Stomach (tissue), 8 donors: ENCODE measurements at regions not wholly inside any gene's neighbourhood (a gene's known extent, or its start where the extent isn't known, plus 50 kb on each side); places are given as distances from the start of the nearest gene placed in this dataset.

ENCODE experiments used
- DNase-seq, 2 donors: peaks; one replicate each; pipeline versions ENCODE4 v3.0.0 to v3.0.0-alpha.2; 2013 to 2019
- H3K27ac ChIP-seq, 5 donors: fragments of 200-600 bp in 4 of 5; sonication (generic) in 4 of 5; one replicate each; pipeline ENCODE4 v1.5.1; 2013 to 2019; ENCODE audit warnings: mild to moderate bottlenecking in 1 of 5, moderate library complexity in 1 of 5
- H3K27me3 ChIP-seq, 3 donors: fragments of 200-600 bp; sonication (generic); one replicate each; pipeline ENCODE4 v1.5.1; 2017 to 2019; ENCODE audit warnings: mixed run types in 1 of 3
- H3K36me3 ChIP-seq, 4 donors: fragments of 200-600 bp; sonication (generic); 1 replicate in 3 of 4; 2 replicates in 1 of 4; pipeline ENCODE4 v1.5.1; 2016 to 2019
- H3K4me1 ChIP-seq, 4 donors: fragments of 200-600 bp; sonication (generic); one replicate each; pipeline ENCODE4 v1.5.1; 2016 to 2019
- H3K4me3 ChIP-seq, 4 donors: fragments of 200-600 bp; sonication (generic) in 3 of 4; one replicate each; pipeline ENCODE4 v1.5.1; 2016 to 2019; ENCODE audit warnings: mild to moderate bottlenecking in 1 of 4
- H3K9me3 ChIP-seq, 4 donors: fragments of 200-600 bp; sonication (generic); one replicate each; pipeline ENCODE4 v1.5.1; 2016 to 2019
- EP300 ChIP-seq: sonication (generic); formaldehyde crosslinking; IDR thresholded peaks from one replicate; pipeline ENCODE4 v1.6.1; 2017; ENCODE audit warnings: antibody characterized with exemption
- POLR2A ChIP-seq, 4 donors: fragments of 450-650 bp; IDR thresholded peaks; one replicate each; pipeline ENCODE4 v1.6.1; 2016; ENCODE audit warnings: antibody characterized with exemption in 4 of 4, control low read depth in 2 of 4, mild to moderate bottlenecking in 1 of 4, moderate library complexity in 1 of 4
- POLR2AphosphoS5 ChIP-seq, 3 donors: sonication (generic); formaldehyde crosslinking; IDR thresholded peaks; one replicate each; pipeline ENCODE4 v1.6.1; 2016; ENCODE audit warnings: antibody characterized with exemption in 3 of 3
- WGBS, 5 donors: extraction: QIAGEN DNeasy Blood & Tissue Kit in 3 of 5; methylation state at CpG; one replicate each; pipeline versions ENCODE4 v1.1.5 to v1.1.7; 2013 to 2018; 5-methylcytosine and 5-hydroxymethylcytosine counted together
- intact Hi-C: fragments of 100-400 bp; cut with DNase I; formaldehyde crosslinking; loops from one replicate; pipeline ENCODE4 v1.15.1; 2023; ENCODE audit warnings: low total_unique reads
- TF ChIP-seq, protein P1 (sequence below), 7 experiments: fragments of 450-650 bp in 4 of 7; fragments of 200-600 bp in 3 of 7; sonication (generic) in 3 of 7; IDR thresholded peaks; one replicate each; pipeline ENCODE4 v1.5.1; 2016 to 2019; ENCODE audit warnings: antibody characterized with exemption in 7 of 7, control low read depth in 2 of 7, mild to moderate bottlenecking in 1 of 7
- donor health status: healthy with polysubstance abuse.
- donor health status: Bipolar disorder and iron deficiency.
- donor health status: healthy.

DNA sequence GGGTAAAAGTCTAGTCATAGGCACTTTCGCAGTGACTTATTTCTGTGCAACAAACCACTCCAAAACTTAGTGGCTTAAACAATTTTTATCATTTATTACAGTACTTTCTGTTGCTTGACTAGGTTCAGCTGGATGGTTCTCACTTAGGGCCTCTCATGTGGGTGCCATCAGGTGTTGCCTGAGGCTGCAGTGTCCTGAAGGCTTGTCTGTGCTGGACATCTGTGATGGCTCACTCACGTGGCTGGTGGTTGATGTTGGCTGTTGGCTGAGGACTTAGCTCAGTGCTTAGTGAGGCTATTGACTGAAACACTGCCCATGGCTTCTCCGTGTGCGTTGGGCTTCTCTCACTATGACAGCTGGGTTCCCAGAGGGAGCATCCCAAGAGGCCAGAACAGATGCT is 81.4 kb upstream of the GCFC2 start:
- H3K27ac ChIP-seq = no peak overlapping the region
- H3K27me3 ChIP-seq = no peaks in the 10 kb centered on the region
- H3K4me3 ChIP-seq = no peak overlapping the region
- WGBS, 5 donors = 80 to 93% (median 85%) methylated on average over 3 to 4 of the region's 4 CpGs
- intact Hi-C loops = no loop called here
- H3K4me1 ChIP-seq = peaks cover 0 to 4% (median 0%) of the 10 kb centered on the region in 4 donors
- TF ChIP-seq POLR2AphosphoS5 (IDR thresholded peaks at IDR 0.05) = no peak
- TF ChIP-seq, protein P1, sequence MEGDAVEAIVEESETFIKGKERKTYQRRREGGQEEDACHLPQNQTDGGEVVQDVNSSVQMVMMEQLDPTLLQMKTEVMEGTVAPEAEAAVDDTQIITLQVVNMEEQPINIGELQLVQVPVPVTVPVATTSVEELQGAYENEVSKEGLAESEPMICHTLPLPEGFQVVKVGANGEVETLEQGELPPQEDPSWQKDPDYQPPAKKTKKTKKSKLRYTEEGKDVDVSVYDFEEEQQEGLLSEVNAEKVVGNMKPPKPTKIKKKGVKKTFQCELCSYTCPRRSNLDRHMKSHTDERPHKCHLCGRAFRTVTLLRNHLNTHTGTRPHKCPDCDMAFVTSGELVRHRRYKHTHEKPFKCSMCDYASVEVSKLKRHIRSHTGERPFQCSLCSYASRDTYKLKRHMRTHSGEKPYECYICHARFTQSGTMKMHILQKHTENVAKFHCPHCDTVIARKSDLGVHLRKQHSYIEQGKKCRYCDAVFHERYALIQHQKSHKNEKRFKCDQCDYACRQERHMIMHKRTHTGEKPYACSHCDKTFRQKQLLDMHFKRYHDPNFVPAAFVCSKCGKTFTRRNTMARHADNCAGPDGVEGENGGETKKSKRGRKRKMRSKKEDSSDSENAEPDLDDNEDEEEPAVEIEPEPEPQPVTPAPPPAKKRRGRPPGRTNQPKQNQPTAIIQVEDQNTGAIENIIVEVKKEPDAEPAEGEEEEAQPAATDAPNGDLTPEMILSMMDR (IDR thresholded peaks at IDR 0.05) = no peak
- TF ChIP-seq POLR2A (IDR thresholded peaks at IDR 0.05) = no peak
- no peak for TF ChIP-seq EP300
- no peak for DNase-seq
- H3K36me3 ChIP-seq = no peaks in the 10 kb centered on the region
- no peaks in the 10 kb centered on the region for H3K9me3 ChIP-seq

DNA sequence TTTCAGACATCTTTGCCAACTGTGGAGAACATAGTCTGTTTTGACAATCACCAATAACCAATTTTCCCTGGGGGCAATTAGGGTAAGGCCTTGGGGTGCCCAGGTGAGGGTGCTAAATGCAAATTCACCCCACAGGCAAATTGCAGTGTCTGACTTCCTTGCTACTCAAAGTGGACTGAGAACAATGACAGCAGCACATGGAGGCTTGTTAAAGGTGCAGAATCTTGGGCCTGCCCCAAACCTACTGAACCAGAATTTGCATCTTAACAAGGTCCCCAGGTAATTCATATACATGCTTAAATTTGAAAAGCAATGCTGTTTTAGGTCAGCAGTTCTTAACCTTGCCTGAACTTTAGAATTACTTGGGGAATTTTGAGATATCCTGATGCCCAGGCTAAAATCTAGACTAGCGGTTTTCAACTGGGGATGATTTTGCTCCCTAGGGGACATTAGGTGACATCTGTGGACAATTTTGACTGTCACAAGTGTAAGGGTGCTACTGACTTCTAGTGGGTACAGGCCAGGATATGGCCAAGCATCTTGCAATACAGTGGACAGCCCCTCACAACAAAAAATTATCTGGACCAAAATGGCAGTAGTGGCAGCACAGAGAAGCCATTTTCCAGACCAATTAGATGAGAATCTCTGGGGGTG is 80.2 kb upstream of the GCFC2 start:
- no peaks in the 10 kb centered on the region for H3K36me3 ChIP-seq
- 95 to 100% (median 98%) methylated on average over 1 of the region's 1 CpG for WGBS, 5 donors
- intact Hi-C loops = no loop called here
- no peak overlapping the region for H3K27ac ChIP-seq
- TF ChIP-seq POLR2A (IDR thresholded peaks at IDR 0.05) = no peak
- TF ChIP-seq, protein P1 (IDR thresholded peaks at IDR 0.05) = no peak
- TF ChIP-seq POLR2AphosphoS5 (IDR thresholded peaks at IDR 0.05) = no peak
- no peaks in the 10 kb centered on the region for H3K9me3 ChIP-seq
- no peak for DNase-seq
- H3K27me3 ChIP-seq = no peaks in the 10 kb centered on the region
- H3K4me1 ChIP-seq = peaks cover 0 to 4% (median 0%) of the 10 kb centered on the region in 4 donors
- H3K4me3 ChIP-seq = no peak overlapping the region

DNA sequence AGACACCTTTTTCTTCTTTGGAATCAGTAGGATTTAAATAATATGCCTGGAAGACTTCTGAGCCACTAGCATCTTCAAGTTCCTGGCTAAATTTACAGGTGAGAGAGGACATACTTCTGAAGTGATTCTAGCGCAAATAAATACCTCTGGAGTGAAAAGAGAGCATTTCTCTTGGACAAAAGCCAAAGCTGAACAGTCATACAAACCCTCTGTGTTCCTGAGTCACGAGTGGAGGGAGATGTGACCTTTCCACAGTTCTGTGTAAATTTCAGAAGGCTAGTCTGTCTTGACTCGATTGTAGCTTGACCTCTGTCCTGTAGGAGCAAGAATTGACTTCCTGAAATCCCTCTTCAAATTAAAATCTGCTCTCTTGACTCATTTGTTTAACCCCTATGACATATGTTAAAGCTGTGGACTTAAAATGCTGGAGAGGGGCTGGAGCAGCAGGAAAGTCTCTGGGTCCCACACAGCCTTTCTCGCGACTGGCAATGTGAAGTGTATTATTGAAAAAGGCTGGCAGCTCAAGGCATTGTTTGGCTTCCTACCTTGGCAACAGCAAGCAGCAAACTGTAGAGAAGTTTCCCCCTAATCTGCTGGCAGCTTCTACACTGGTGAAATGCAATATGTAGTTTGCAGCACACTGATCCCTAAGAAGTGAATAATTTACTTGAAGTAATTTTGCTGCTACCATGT is 79.6 kb upstream of the GCFC2 start:
- WGBS, 5 donors = 18 to 32% (median 25%) methylated on average over 5 of the region's 5 CpGs
- Histone ChIP-seq H3K4me1 (peaks cover 0 to 4% (median 0%) of the 10 kb centered on the region in 4 donors), H3K9me3 (no peaks in the 10 kb centered on the region), H3K36me3 (no peaks in the 10 kb centered on the region), H3K4me3 (no peak overlapping the region), H3K27me3 (no peaks in the 10 kb centered on the region), H3K27ac (no peak overlapping the region)
- TF ChIP-seq POLR2AphosphoS5 (IDR thresholded peaks at IDR 0.05) = no peak
- TF ChIP-seq, protein P1 (IDR thresholded peaks at IDR 0.05) = no peak
- no peak for TF ChIP-seq EP300
- no peak for TF ChIP-seq POLR2A (IDR thresholded peaks at IDR 0.05)
- peak in 1 of 2 donors; percentile 14 for DNase-seq
- intact Hi-C loops = no loop called here

DNA sequence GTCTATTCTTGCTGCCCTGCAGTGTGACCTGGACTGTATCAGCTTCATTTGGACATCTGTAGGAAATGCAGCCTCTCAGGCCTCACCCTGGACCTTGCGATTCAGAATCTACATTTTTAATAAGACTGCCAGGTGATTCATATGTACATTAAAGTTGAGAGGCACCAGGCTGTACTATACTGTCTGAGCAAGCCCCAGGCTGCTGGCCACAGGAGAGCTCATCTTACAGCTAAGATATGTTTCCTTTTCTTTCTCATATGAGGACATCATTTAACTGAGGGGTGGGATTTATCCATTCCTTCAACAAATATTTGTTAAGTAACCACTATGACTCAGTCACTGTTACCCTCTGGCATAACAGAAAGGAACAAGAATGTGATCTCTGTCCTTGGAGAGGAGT is 78.2 kb upstream of the GCFC2 start:
- Histone ChIP-seq H3K36me3 (no peaks in the 10 kb centered on the region), H3K9me3 (no peaks in the 10 kb centered on the region), H3K27ac (no peak overlapping the region), H3K27me3 (no peaks in the 10 kb centered on the region), H3K4me3 (no peak overlapping the region), H3K4me1 (peaks cover 0 to 4% (median 0%) of the 10 kb centered on the region in 4 donors)
- WGBS, 5 donors = 85 to 89% (median 87%) methylated on average over 1 of the region's 1 CpG
- intact Hi-C loops = no loop called here
- TF ChIP-seq, protein P1 (IDR thresholded peaks at IDR 0.05) = no peak
- no peak for TF ChIP-seq POLR2AphosphoS5 (IDR thresholded peaks at IDR 0.05)
- no peak for TF ChIP-seq POLR2A (IDR thresholded peaks at IDR 0.05)
- TF ChIP-seq EP300 = no peak
- no peak for DNase-seq
